ENCODE measurements at regions not wholly inside any gene's neighbourhood (a gene's known extent, or its start where the extent isn't known, plus 50 kb on each side); places are given as distances from the start of the nearest gene placed in this dataset.

DNA sequence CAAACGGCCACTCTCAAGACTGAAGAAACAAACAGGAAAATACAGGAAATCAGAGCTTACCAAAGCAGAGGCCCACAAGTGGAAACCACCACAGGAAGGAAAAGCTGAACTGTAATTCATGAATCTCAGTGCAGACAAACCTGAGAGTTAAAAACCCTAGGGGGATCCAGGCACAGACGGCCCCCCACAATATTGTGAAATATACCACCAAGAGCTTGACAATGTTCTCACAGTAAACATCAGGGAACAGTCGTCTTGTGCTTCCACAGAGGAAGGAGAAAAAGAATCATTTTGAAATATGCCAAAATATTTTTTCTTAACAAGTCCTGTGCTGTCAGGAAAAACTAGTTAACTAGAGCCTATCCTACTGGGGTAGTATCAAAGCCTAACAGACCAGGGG is 68.2 kb upstream of the NRG3 start:
- TF ChIP-seq POLR2AphosphoS5 (IDR thresholded peaks at IDR 0.05), result no peak
- no peak for TF ChIP-seq POLR2A (IDR thresholded peaks at IDR 0.05)
- TF ChIP-seq, protein P1, sequence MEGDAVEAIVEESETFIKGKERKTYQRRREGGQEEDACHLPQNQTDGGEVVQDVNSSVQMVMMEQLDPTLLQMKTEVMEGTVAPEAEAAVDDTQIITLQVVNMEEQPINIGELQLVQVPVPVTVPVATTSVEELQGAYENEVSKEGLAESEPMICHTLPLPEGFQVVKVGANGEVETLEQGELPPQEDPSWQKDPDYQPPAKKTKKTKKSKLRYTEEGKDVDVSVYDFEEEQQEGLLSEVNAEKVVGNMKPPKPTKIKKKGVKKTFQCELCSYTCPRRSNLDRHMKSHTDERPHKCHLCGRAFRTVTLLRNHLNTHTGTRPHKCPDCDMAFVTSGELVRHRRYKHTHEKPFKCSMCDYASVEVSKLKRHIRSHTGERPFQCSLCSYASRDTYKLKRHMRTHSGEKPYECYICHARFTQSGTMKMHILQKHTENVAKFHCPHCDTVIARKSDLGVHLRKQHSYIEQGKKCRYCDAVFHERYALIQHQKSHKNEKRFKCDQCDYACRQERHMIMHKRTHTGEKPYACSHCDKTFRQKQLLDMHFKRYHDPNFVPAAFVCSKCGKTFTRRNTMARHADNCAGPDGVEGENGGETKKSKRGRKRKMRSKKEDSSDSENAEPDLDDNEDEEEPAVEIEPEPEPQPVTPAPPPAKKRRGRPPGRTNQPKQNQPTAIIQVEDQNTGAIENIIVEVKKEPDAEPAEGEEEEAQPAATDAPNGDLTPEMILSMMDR (IDR thresholded peaks at IDR 0.05), result no peak
